CD8-positive, alpha-beta memory T cell (primary cell): ENCODE measurements at regions not wholly inside any gene's neighbourhood (a gene's known extent, or its start where the extent isn't known, plus 50 kb on each side); places are given as distances from the start of the nearest gene placed in this dataset.

Experiments used
- CTCF ChIA-PET: fragments of 350-600 bp; sonication (Branson Sonifier 250); formaldehyde crosslinking; loops from one replicate; lab custom pipeline; 2021; ENCODE audit warnings: antibody characterized with exemption; lab: Charles Lee
- POLR2A ChIA-PET: fragments of 350-600 bp; sonication (Branson Sonifier 250); formaldehyde crosslinking; loops from one replicate; lab custom pipeline; 2021; ENCODE audit warnings: antibody characterized with exemption; lab: Charles Lee
- DNase-seq, 5 donors: peaks; one replicate each; pipeline versions ENCODE4 v3.0.0 to v3.0.0-alpha.2; 2020 to 2022; ENCODE audit warnings: mixed read lengths in 1 of 5
- H3K27ac ChIP-seq: one replicate; pipeline ENCODE4 v1.7.0; 2013; ENCODE audit warnings: low read depth, mild to moderate bottlenecking, low read length, moderate library complexity
- H3K27me3 ChIP-seq: 2 replicates; pipeline ENCODE4 v1.7.0; 2013; ENCODE audit warnings: low read length, mild to moderate bottlenecking; ENCODE audit not compliant: insufficient read depth, poor library complexity, severe bottlenecking
- H3K36me3 ChIP-seq: 2 replicates; pipeline ENCODE4 v1.7.0; 2013; ENCODE audit warnings: mild to moderate bottlenecking, low read length, moderate library complexity; ENCODE audit not compliant: insufficient read depth
- H3K4me1 ChIP-seq: 2 replicates; pipeline ENCODE4 v1.7.0; 2013; ENCODE audit warnings: mild to moderate bottlenecking, low read length, moderate library complexity; ENCODE audit not compliant: insufficient read depth
- H3K4me3 ChIP-seq: 2 replicates; pipeline ENCODE4 v1.7.0; 2013; ENCODE audit warnings: mild to moderate bottlenecking, low read length
- H3K9me3 ChIP-seq: 2 replicates; pipeline ENCODE4 v1.7.0; 2013; ENCODE audit warnings: mild to moderate bottlenecking, low read length
- H3K27ac Mint-ChIP-seq, 8 donors: one replicate each; pipeline ENCODE4 v1.8.0; 2020 to 2021; ENCODE audit warnings: mixed read lengths in 8 of 8, mild to moderate bottlenecking in 6 of 8, inconsistent platforms in 3 of 8, moderate library complexity in 3 of 8
- H3K27me3 Mint-ChIP-seq, 2 donors: one replicate each; pipeline ENCODE4 v1.8.0; 2020 to 2021; ENCODE audit warnings: mixed read lengths in 2 of 2, mild to moderate bottlenecking in 1 of 2, moderate library complexity in 1 of 2
- H3K36me3 Mint-ChIP-seq, 3 donors: one replicate each; pipeline ENCODE4 v1.8.0; 2020 to 2021; ENCODE audit warnings: mixed read lengths in 3 of 3, inconsistent platforms in 1 of 3, mild to moderate bottlenecking in 1 of 3
- H3K4me1 Mint-ChIP-seq, 3 donors: one replicate each; pipeline ENCODE4 v1.8.0; 2020 to 2021; ENCODE audit warnings: mixed read lengths in 3 of 3, inconsistent platforms in 1 of 3, mild to moderate bottlenecking in 1 of 3
- H3K4me3 Mint-ChIP-seq, 7 donors: one replicate each; pipeline ENCODE4 v1.8.0; 2020 to 2021; ENCODE audit warnings: mixed read lengths in 7 of 7, mild to moderate bottlenecking in 6 of 7, moderate library complexity in 4 of 7, inconsistent platforms in 2 of 7
- H3K9me3 Mint-ChIP-seq, 5 donors: one replicate each; pipeline ENCODE4 v1.8.0; 2020 to 2022; ENCODE audit warnings: mixed read lengths in 5 of 5, mild to moderate bottlenecking in 3 of 5, moderate library complexity in 2 of 5, inconsistent platforms in 1 of 5

- Mint-ChIP-seq H3K4me1 (no peaks in the 10 kb centered on the region), H3K36me3 (no peaks in the 10 kb centered on the region), H3K27ac (no peak overlapping the region), H3K4me3 (no peak overlapping the region), H3K9me3 (no peaks in the 10 kb centered on the region), H3K27me3 (peaks cover 3 to 11% of the 10 kb centered on the region in 2 donors)
- ChIA-PET POLR2A (no interaction called here), CTCF (no interaction called here)
- Histone ChIP-seq H3K36me3 (no peaks in the 10 kb centered on the region), H3K27me3 (no peaks in the 10 kb centered on the region), H3K4me1 (no peaks in the 10 kb centered on the region), H3K9me3 (no peaks in the 10 kb centered on the region), H3K4me3 (no peak overlapping the region), H3K27ac (no peak overlapping the region)
- no peak for DNase-seq
Observed at GRCh38 chr12:28974883-28975282, 174.2 kb upstream of the FAR2 start.

GRCh38 chr12:28975564-28976340 is 173.3 kb upstream of the FAR2 start:
- H3K4me1 Mint-ChIP-seq, result no peaks in the 10 kb centered on the region
- Histone ChIP-seq H3K27me3 (no peaks in the 10 kb centered on the region), H3K4me1 (no peaks in the 10 kb centered on the region), H3K27ac (no peak overlapping the region), H3K36me3 (no peaks in the 10 kb centered on the region), H3K4me3 (no peak overlapping the region), H3K9me3 (no peaks in the 10 kb centered on the region)
- H3K36me3 Mint-ChIP-seq, result no peaks in the 10 kb centered on the region
- H3K4me3 Mint-ChIP-seq, result no peak overlapping the region
- POLR2A ChIA-PET, result no interaction called here
- peaks cover 3 to 11% of the 10 kb centered on the region in 2 donors for H3K27me3 Mint-ChIP-seq
- DNase-seq, result no peak
- H3K9me3 Mint-ChIP-seq, result no peaks in the 10 kb centered on the region
- CTCF ChIA-PET, result no interaction called here
- no peak overlapping the region for H3K27ac Mint-ChIP-seq

GRCh38 chr12:28980436-28980835 is 168.6 kb upstream of the FAR2 start:
- Mint-ChIP-seq H3K27ac (no peak overlapping the region), H3K36me3 (no peaks in the 10 kb centered on the region), H3K4me1 (no peaks in the 10 kb centered on the region), H3K27me3 (peaks cover 4 to 17% of the 10 kb centered on the region in 2 donors), H3K9me3 (no peaks in the 10 kb centered on the region), H3K4me3 (no peak overlapping the region)
- Histone ChIP-seq H3K9me3 (no peaks in the 10 kb centered on the region), H3K27me3 (no peaks in the 10 kb centered on the region), H3K4me3 (no peak overlapping the region), H3K4me1 (no peaks in the 10 kb centered on the region), H3K27ac (no peak overlapping the region), H3K36me3 (no peaks in the 10 kb centered on the region)
- ChIA-PET POLR2A (no interaction called here), CTCF (no interaction called here)
- DNase-seq, result no peak

- Mint-ChIP-seq H3K4me1 (no peaks in the 10 kb centered on the region), H3K36me3 (no peaks in the 10 kb centered on the region), H3K4me3 (no peak overlapping the region), H3K27me3 (peaks cover 2 to 10% of the 10 kb centered on the region in 2 donors), H3K9me3 (no peaks in the 10 kb centered on the region), H3K27ac (no peak overlapping the region)
- Histone ChIP-seq H3K4me3 (no peak overlapping the region), H3K36me3 (no peaks in the 10 kb centered on the region), H3K27ac (no peak overlapping the region), H3K4me1 (no peaks in the 10 kb centered on the region), H3K27me3 (no peaks in the 10 kb centered on the region), H3K9me3 (no peaks in the 10 kb centered on the region)
- ChIA-PET CTCF (no interaction called here), POLR2A (no interaction called here)
- DNase-seq, result no peak
Observed at GRCh38 chr12:28987538-28988324, 161.3 kb upstream of the FAR2 start.

- no peaks in the 10 kb centered on the region for H3K36me3 ChIP-seq
- peaks cover 2 to 10% of the 10 kb centered on the region in 2 donors for H3K27me3 Mint-ChIP-seq
- DNase-seq, result no peak
- no peak overlapping the region for H3K4me3 Mint-ChIP-seq
- ChIA-PET CTCF (no interaction called here), POLR2A (no interaction called here)
- no peaks in the 10 kb centered on the region for H3K9me3 ChIP-seq
- no peaks in the 10 kb centered on the region for H3K27me3 ChIP-seq
- no peaks in the 10 kb centered on the region for H3K4me1 Mint-ChIP-seq
- H3K4me1 ChIP-seq, result no peaks in the 10 kb centered on the region
- no peaks in the 10 kb centered on the region for H3K9me3 Mint-ChIP-seq
- H3K27ac ChIP-seq, result no peak overlapping the region
- H3K36me3 Mint-ChIP-seq, result no peaks in the 10 kb centered on the region
- H3K4me3 ChIP-seq, result no peak overlapping the region
- H3K27ac Mint-ChIP-seq, result no peak overlapping the region
Observed at GRCh38 chr12:28988325-28988704, 160.8 kb upstream of the FAR2 start.

- Histone ChIP-seq H3K27ac (no peak overlapping the region), H3K9me3 (no peaks in the 10 kb centered on the region), H3K4me3 (no peak overlapping the region), H3K27me3 (no peaks in the 10 kb centered on the region), H3K4me1 (no peaks in the 10 kb centered on the region), H3K36me3 (no peaks in the 10 kb centered on the region)
- no peak for DNase-seq
- Mint-ChIP-seq H3K4me3 (no peak overlapping the region), H3K27ac (no peak overlapping the region), H3K9me3 (no peaks in the 10 kb centered on the region), H3K27me3 (peaks cover 2 to 11% of the 10 kb centered on the region in 2 donors), H3K4me1 (no peaks in the 10 kb centered on the region), H3K36me3 (no peaks in the 10 kb centered on the region)
- POLR2A ChIA-PET, result no interaction called here
- CTCF ChIA-PET, result no interaction called here
Observed at GRCh38 chr12:28991626-28992025, 157.5 kb upstream of the FAR2 start.

- Mint-ChIP-seq H3K4me1 (no peaks in the 10 kb centered on the region), H3K4me3 (no peak overlapping the region), H3K27ac (no peak overlapping the region), H3K27me3 (peaks cover 0 to 15% of the 10 kb centered on the region in 2 donors), H3K36me3 (no peaks in the 10 kb centered on the region), H3K9me3 (no peaks in the 10 kb centered on the region)
- H3K27me3 ChIP-seq, result no peaks in the 10 kb centered on the region
- H3K27ac ChIP-seq, result no peak overlapping the region
- H3K36me3 ChIP-seq, result no peaks in the 10 kb centered on the region
- ChIA-PET POLR2A (no interaction called here), CTCF (no interaction called here)
- no peak overlapping the region for H3K4me3 ChIP-seq
- no peaks in the 10 kb centered on the region for H3K9me3 ChIP-seq
- DNase-seq, result no peak
- H3K4me1 ChIP-seq, result no peaks in the 10 kb centered on the region
Observed at GRCh38 chr12:28993720-28994119, 155.4 kb upstream of the FAR2 start.

GRCh38 chr12:28994179-28994715 is 154.8 kb upstream of the FAR2 start:
- Histone ChIP-seq H3K27me3 (no peaks in the 10 kb centered on the region), H3K4me3 (no peak overlapping the region), H3K27ac (no peak overlapping the region), H3K9me3 (no peaks in the 10 kb centered on the region), H3K4me1 (no peaks in the 10 kb centered on the region), H3K36me3 (no peaks in the 10 kb centered on the region)
- ChIA-PET CTCF (no interaction called here), POLR2A (no interaction called here)
- Mint-ChIP-seq H3K36me3 (no peaks in the 10 kb centered on the region), H3K27ac (no peak overlapping the region), H3K9me3 (no peaks in the 10 kb centered on the region), H3K4me1 (no peaks in the 10 kb centered on the region), H3K4me3 (no peak overlapping the region), H3K27me3 (peaks cover 0 to 13% of the 10 kb centered on the region in 2 donors)
- no peak for DNase-seq
